Prostate gland (tissue), 2 donors: ENCODE measurements at regions not wholly inside any gene's neighbourhood (a gene's known extent, or its start where the extent isn't known, plus 50 kb on each side); places are given as distances from the start of the nearest gene placed in this dataset.

ENCODE experiments used
- CTCF ChIP-seq, 4 experiments: fragments of 200-600 bp in 2 of 4; fragments of 450-650 bp in 2 of 4; sonication (generic) in 2 of 4; IDR thresholded peaks; 1 replicate in 3 of 4; 2 replicates in 1 of 4; pipeline ENCODE4 v1.5.1; 2016 to 2019; ENCODE audit warnings: antibody characterized with exemption in 4 of 4, mild to moderate bottlenecking in 2 of 4, moderate library complexity in 2 of 4
- POLR2AphosphoS5 ChIP-seq: sonication (generic); formaldehyde crosslinking; IDR thresholded peaks from one replicate; pipeline ENCODE4 v1.6.1; 2017; ENCODE audit warnings: antibody characterized with exemption

GRCh38 chr6:18324706-18325042 is 60.3 kb upstream of the DEK start:
- TF ChIP-seq CTCF (IDR thresholded peaks at IDR 0.05) = no peak
- TF ChIP-seq POLR2AphosphoS5 = no peak
